ENCODE measurements at regions not wholly inside any gene's neighbourhood (a gene's known extent, or its start where the extent isn't known, plus 50 kb on each side); places are given as distances from the start of the nearest gene placed in this dataset.

GRCh38 chr6:170212051-170212756 is 78.7 kb downstream of the DLL1 start:
- Histone ChIP-seq H3K36me3 (ENCODE audit: control insufficient read depth, insufficient read depth, low read length) (no peaks in the 10 kb centered on the region), H3K4me1 (ENCODE audit: control insufficient read depth, insufficient read depth, low read length) (no peaks in the 10 kb centered on the region), H3K9me3 (ENCODE audit: control insufficient read depth, insufficient read depth, low read depth, low read length) (no peaks in the 10 kb centered on the region), H3K27ac (ENCODE audit: low read depth, low read length) (no peak overlapping the region), H3K27me3 (ENCODE audit: control insufficient read depth, insufficient read depth, low read length) (no peaks in the 10 kb centered on the region), H3K9ac (ENCODE audit: low read length) (no peak overlapping the region), H3K4me3 (ENCODE audit: low read depth, low read length) (no peak overlapping the region)

GRCh38 chr6:170211404-170212025 is 79.4 kb downstream of the DLL1 start:
- Histone ChIP-seq H3K9me3 (ENCODE audit: control insufficient read depth, insufficient read depth, low read depth, low read length) (no peaks in the 10 kb centered on the region), H3K4me3 (ENCODE audit: low read depth, low read length) (no peak overlapping the region), H3K9ac (ENCODE audit: low read length) (no peak overlapping the region), H3K4me1 (ENCODE audit: control insufficient read depth, insufficient read depth, low read length) (no peaks in the 10 kb centered on the region), H3K36me3 (ENCODE audit: control insufficient read depth, insufficient read depth, low read length) (no peaks in the 10 kb centered on the region), H3K27me3 (ENCODE audit: control insufficient read depth, insufficient read depth, low read length) (no peaks in the 10 kb centered on the region), H3K27ac (ENCODE audit: low read depth, low read length) (no peak overlapping the region)

- H3K27ac ChIP-seq (ENCODE audit: low read depth, low read length): no peak overlapping the region
- no peaks in the 10 kb centered on the region for H3K4me1 ChIP-seq (ENCODE audit: control insufficient read depth, insufficient read depth, low read length)
- H3K27me3 ChIP-seq (ENCODE audit: control insufficient read depth, insufficient read depth, low read length): no peaks in the 10 kb centered on the region
- no peak overlapping the region for H3K4me3 ChIP-seq (ENCODE audit: low read depth, low read length)
- no peaks in the 10 kb centered on the region for H3K36me3 ChIP-seq (ENCODE audit: control insufficient read depth, insufficient read depth, low read length)
- no peak overlapping the region for H3K9ac ChIP-seq (ENCODE audit: low read length)
- H3K9me3 ChIP-seq (ENCODE audit: control insufficient read depth, insufficient read depth, low read depth, low read length): no peaks in the 10 kb centered on the region; the same call in 1 of the 2 replicates
These were observed 80.1 kb downstream of the DLL1 start for GRCh38 chr6:170210651-170211403.

- no peak overlapping the region for H3K9ac ChIP-seq (ENCODE audit: low read length)
- no peaks in the 10 kb centered on the region; the same call in 1 of the 2 replicates for H3K9me3 ChIP-seq (ENCODE audit: control insufficient read depth, insufficient read depth, low read depth, low read length)
- no peak overlapping the region for H3K27ac ChIP-seq (ENCODE audit: low read depth, low read length)
- H3K36me3 ChIP-seq (ENCODE audit: control insufficient read depth, insufficient read depth, low read length): no peaks in the 10 kb centered on the region
- H3K4me3 ChIP-seq (ENCODE audit: low read depth, low read length): no peak overlapping the region
- no peaks in the 10 kb centered on the region for H3K27me3 ChIP-seq (ENCODE audit: control insufficient read depth, insufficient read depth, low read length)
- no peaks in the 10 kb centered on the region for H3K4me1 ChIP-seq (ENCODE audit: control insufficient read depth, insufficient read depth, low read length)
These were observed 80.9 kb downstream of the DLL1 start for GRCh38 chr6:170210026-170210390.

- no peaks in the 10 kb centered on the region for H3K27me3 ChIP-seq (ENCODE audit: control insufficient read depth, insufficient read depth, low read length)
- H3K27ac ChIP-seq (ENCODE audit: low read depth, low read length): no peak overlapping the region
- no peaks in the 10 kb centered on the region for H3K36me3 ChIP-seq (ENCODE audit: control insufficient read depth, insufficient read depth, low read length)
- H3K9me3 ChIP-seq (ENCODE audit: control insufficient read depth, insufficient read depth, low read depth, low read length): no peaks in the 10 kb centered on the region; the same call in none of the 2 replicates
- no peak overlapping the region for H3K4me3 ChIP-seq (ENCODE audit: low read depth, low read length)
- H3K4me1 ChIP-seq (ENCODE audit: control insufficient read depth, insufficient read depth, low read length): no peaks in the 10 kb centered on the region
- H3K9ac ChIP-seq (ENCODE audit: low read length): no peak overlapping the region
These were observed 81.4 kb downstream of the DLL1 start for GRCh38 chr6:170209354-170210025.

- H3K9me3 ChIP-seq (ENCODE audit: control insufficient read depth, insufficient read depth, low read depth, low read length): no peaks in the 10 kb centered on the region; the same call in none of the 2 replicates
These were observed 82.1 kb downstream of the DLL1 start for GRCh38 chr6:170208651-170209353.

GRCh38 chr6:170208182-170208601 is 82.7 kb downstream of the DLL1 start:
- H3K9me3 ChIP-seq (ENCODE audit: control insufficient read depth, insufficient read depth, low read depth, low read length): no peaks in the 10 kb centered on the region; the same call in none of the 2 replicates
- no peaks in the 10 kb centered on the region for H3K27me3 ChIP-seq (ENCODE audit: control insufficient read depth, insufficient read depth, low read length)
- no peak overlapping the region for H3K27ac ChIP-seq (ENCODE audit: low read depth, low read length)
- H3K36me3 ChIP-seq (ENCODE audit: control insufficient read depth, insufficient read depth, low read length): no peaks in the 10 kb centered on the region
- H3K9ac ChIP-seq (ENCODE audit: low read length): no peak overlapping the region
- H3K4me1 ChIP-seq (ENCODE audit: control insufficient read depth, insufficient read depth, low read length): no peaks in the 10 kb centered on the region
- no peak overlapping the region for H3K4me3 ChIP-seq (ENCODE audit: low read depth, low read length)

More at GRCh38 chr6:170208651-170209353, 82.1 kb downstream of the DLL1 start:
- Histone ChIP-seq H3K4me3 (ENCODE audit: low read depth, low read length) (no peak overlapping the region), H3K36me3 (ENCODE audit: control insufficient read depth, insufficient read depth, low read length) (no peaks in the 10 kb centered on the region), H3K9ac (ENCODE audit: low read length) (no peak overlapping the region), H3K4me1 (ENCODE audit: control insufficient read depth, insufficient read depth, low read length) (no peaks in the 10 kb centered on the region), H3K27ac (ENCODE audit: low read depth, low read length) (no peak overlapping the region), H3K27me3 (ENCODE audit: control insufficient read depth, insufficient read depth, low read length) (no peaks in the 10 kb centered on the region)

GRCh38 chr6:170207586-170208181 is 83.2 kb downstream of the DLL1 start:
- no peaks in the 10 kb centered on the region for H3K36me3 ChIP-seq (ENCODE audit: control insufficient read depth, insufficient read depth, low read length)
- no peaks in the 10 kb centered on the region for H3K4me1 ChIP-seq (ENCODE audit: control insufficient read depth, insufficient read depth, low read length)
- H3K4me3 ChIP-seq (ENCODE audit: low read depth, low read length): no peak overlapping the region
- H3K9me3 ChIP-seq (ENCODE audit: control insufficient read depth, insufficient read depth, low read depth, low read length): no peaks in the 10 kb centered on the region; the same call in none of the 2 replicates
- no peak overlapping the region for H3K9ac ChIP-seq (ENCODE audit: low read length)
- no peaks in the 10 kb centered on the region for H3K27me3 ChIP-seq (ENCODE audit: control insufficient read depth, insufficient read depth, low read length)
- no peak overlapping the region for H3K27ac ChIP-seq (ENCODE audit: low read depth, low read length)

GRCh38 chr6:170206851-170207431 is 83.9 kb downstream of the DLL1 start:
- Histone ChIP-seq H3K9ac (ENCODE audit: low read length) (no peak overlapping the region), H3K27ac (ENCODE audit: low read depth, low read length) (no peak overlapping the region), H3K36me3 (ENCODE audit: control insufficient read depth, insufficient read depth, low read length) (no peaks in the 10 kb centered on the region), H3K4me3 (ENCODE audit: low read depth, low read length) (no peak overlapping the region), H3K27me3 (ENCODE audit: control insufficient read depth, insufficient read depth, low read length) (no peaks in the 10 kb centered on the region), H3K9me3 (ENCODE audit: control insufficient read depth, insufficient read depth, low read depth, low read length) (no peaks in the 10 kb centered on the region; the same call in none of the 2 replicates), H3K4me1 (ENCODE audit: control insufficient read depth, insufficient read depth, low read length) (no peaks in the 10 kb centered on the region)

GRCh38 chr6:170206317-170206621 is 84.6 kb downstream of the DLL1 start:
- no peaks in the 10 kb centered on the region; the same call in none of the 2 replicates for H3K9me3 ChIP-seq (ENCODE audit: control insufficient read depth, insufficient read depth, low read depth, low read length)
- H3K4me1 ChIP-seq (ENCODE audit: control insufficient read depth, insufficient read depth, low read length): no peaks in the 10 kb centered on the region
- no peak overlapping the region for H3K27ac ChIP-seq (ENCODE audit: low read depth, low read length)
- no peaks in the 10 kb centered on the region for H3K27me3 ChIP-seq (ENCODE audit: control insufficient read depth, insufficient read depth, low read length)
- no peaks in the 10 kb centered on the region for H3K36me3 ChIP-seq (ENCODE audit: control insufficient read depth, insufficient read depth, low read length)
- no peak overlapping the region for H3K9ac ChIP-seq (ENCODE audit: low read length)
- no peak overlapping the region for H3K4me3 ChIP-seq (ENCODE audit: low read depth, low read length)
